H9 (cell line): ENCODE measurements at regions not wholly inside any gene's neighbourhood (a gene's known extent, or its start where the extent isn't known, plus 50 kb on each side); places are given as distances from the start of the nearest gene placed in this dataset.
"Not testable (repeated sequence)": the region's sequence is repeated elsewhere in the genome, so short reads cannot be mapped to it uniquely, and the experiment has no call there.

Source experiments
- DNase-seq: peaks from one replicate; pipeline ENCODE4 v3.0.0-alpha.2; 2017
- H2AFZ ChIP-seq: one replicate; pipeline ENCODE4 v1.6.1; 2013; ENCODE audit warnings: mild to moderate bottlenecking, low read length, control low read depth, moderate library complexity
- H2AK5ac ChIP-seq: 2 replicates; pipeline ENCODE4 v1.6.1; 2013; ENCODE audit warnings: low read length, control low read depth, mixed read lengths; ENCODE audit not compliant: insufficient read length
- H2BK120ac ChIP-seq: one replicate; pipeline ENCODE4 v1.6.1; 2013; ENCODE audit warnings: low read depth, mild to moderate bottlenecking, low read length, control low read depth, inconsistent platforms; ENCODE audit not compliant: poor library complexity, severe bottlenecking
- H2BK12ac ChIP-seq: 2 replicates; pipeline ENCODE4 v1.6.1; 2013; ENCODE audit warnings: low read length, control low read depth, mixed read lengths, low read depth; ENCODE audit not compliant: insufficient read length
- H2BK15ac ChIP-seq: 2 replicates; pipeline ENCODE4 v1.6.1; 2013; ENCODE audit warnings: low read depth, low read length, control low read depth
- H2BK20ac ChIP-seq: one replicate; pipeline ENCODE4 v1.6.1; 2013; ENCODE audit warnings: low read depth, mild to moderate bottlenecking, low read length, control low read depth, inconsistent platforms; ENCODE audit not compliant: poor library complexity, severe bottlenecking
- H2BK5ac ChIP-seq: 2 replicates; pipeline ENCODE4 v1.6.1; 2013; ENCODE audit warnings: low read length, control low read depth, mixed read lengths; ENCODE audit not compliant: insufficient read length
- H3K14ac ChIP-seq: 2 replicates; pipeline ENCODE4 v1.6.1; 2013; ENCODE audit warnings: low read length, control low read depth; ENCODE audit not compliant: insufficient read depth
- H3K18ac ChIP-seq: 2 replicates; pipeline ENCODE4 v1.6.1; 2013; ENCODE audit warnings: low read depth, mild to moderate bottlenecking, mixed read lengths, low read length, control low read depth; ENCODE audit not compliant: insufficient read length
- H3K23ac ChIP-seq: 2 replicates; pipeline ENCODE4 v1.6.1; 2013; ENCODE audit warnings: low read length, control low read depth, mixed read lengths, low read depth; ENCODE audit not compliant: insufficient read length
- H3K23me2 ChIP-seq: 2 replicates; pipeline ENCODE4 v1.6.1; 2013; ENCODE audit warnings: low read depth, mild to moderate bottlenecking, mixed read lengths, low read length, control low read depth; ENCODE audit not compliant: insufficient read length, poor library complexity, severe bottlenecking
- H3K27ac ChIP-seq: 2 replicates; pipeline ENCODE4 v1.5.1; 2013; ENCODE audit warnings: low read length, control low read depth, mixed read lengths, low read depth; ENCODE audit not compliant: insufficient read length
- H3K27me3 ChIP-seq: 2 replicates; pipeline ENCODE4 v1.6.1; 2013; ENCODE audit warnings: low read length, control low read depth, inconsistent platforms; ENCODE audit not compliant: insufficient read depth
- H3K4ac ChIP-seq: 2 replicates; pipeline ENCODE4 v1.6.1; 2013; ENCODE audit warnings: low read depth, mild to moderate bottlenecking, control low read depth, inconsistent platforms, low read length, moderate library complexity
- H3K4me1 ChIP-seq: 2 replicates; pipeline ENCODE4 v1.6.1; 2013; ENCODE audit warnings: low read length, control low read depth, inconsistent platforms; ENCODE audit not compliant: insufficient read depth
- H3K4me2 ChIP-seq: 2 replicates; pipeline ENCODE4 v1.6.1; 2013; ENCODE audit warnings: low read length, control low read depth, mixed read lengths; ENCODE audit not compliant: insufficient read length, insufficient read depth
- H3K56ac ChIP-seq: 2 replicates; pipeline ENCODE4 v1.6.1; 2013; ENCODE audit warnings: low read depth, mild to moderate bottlenecking, mixed read lengths, low read length, control low read depth; ENCODE audit not compliant: insufficient read length
- H3K79me1 ChIP-seq: 2 replicates; pipeline ENCODE4 v1.6.1; 2013; ENCODE audit warnings: low read depth, mild to moderate bottlenecking, moderate library complexity, low read length, control low read depth, inconsistent platforms; ENCODE audit not compliant: insufficient read depth, poor library complexity, severe bottlenecking
- H3K79me2 ChIP-seq: 2 replicates; pipeline ENCODE4 v1.6.1; 2013; ENCODE audit warnings: low read length, control low read depth, inconsistent platforms; ENCODE audit not compliant: insufficient read depth
- H3K9ac ChIP-seq: 2 replicates; pipeline ENCODE4 v1.6.1; 2013; ENCODE audit warnings: low read length, control low read depth, mixed read lengths; ENCODE audit not compliant: insufficient read length; ENCODE audit errors: extremely low read depth
- H3K9me3 ChIP-seq: one replicate; pipeline ENCODE4 v1.6.1; 2013; ENCODE audit warnings: low read depth, low read length, inconsistent platforms; ENCODE audit not compliant: control insufficient read depth
- H3T11ph ChIP-seq: one replicate; pipeline ENCODE4 v1.6.1; 2013; ENCODE audit warnings: mild to moderate bottlenecking, low read length, control low read depth, inconsistent platforms
- H4K20me1 ChIP-seq: one replicate; pipeline ENCODE4 v1.6.1; 2013; ENCODE audit not compliant: control insufficient read depth, insufficient read length, insufficient read depth
- H4K5ac ChIP-seq: 2 replicates; pipeline ENCODE4 v1.6.1; 2013; ENCODE audit warnings: low read depth, mild to moderate bottlenecking, mixed read lengths, low read length, control low read depth; ENCODE audit not compliant: insufficient read length
- H4K8ac ChIP-seq: replicated peaks from 2 replicates; pipeline ENCODE4 v1.6.1; 2013; ENCODE audit warnings: low read length, control low read depth, mixed read lengths, low read depth; ENCODE audit not compliant: insufficient read length
- H4K91ac ChIP-seq: 2 replicates; pipeline ENCODE4 v1.6.1; 2013; ENCODE audit warnings: low read depth, mild to moderate bottlenecking, moderate library complexity, mixed read lengths, low read length, control low read depth; ENCODE audit not compliant: insufficient read length
- H3K27ac Mint-ChIP-seq, 3 experiments: 2 replicates in 2 of 3; 3 replicates in 1 of 3; pipeline ENCODE4 v1.8.0; 2020 to 2021; ENCODE audit warnings: mixed read lengths in 3 of 3, mild to moderate bottlenecking in 1 of 3, moderate library complexity in 1 of 3
- H3K27me3 Mint-ChIP-seq: 2 replicates; pipeline ENCODE4 v1.8.0; 2021; ENCODE audit warnings: low read depth, mild to moderate bottlenecking, moderate library complexity, mixed read lengths
- H3K36me3 Mint-ChIP-seq, 3 experiments: 2 replicates in 2 of 3; 3 replicates in 1 of 3; pipeline ENCODE4 v1.8.0; 2020 to 2021; ENCODE audit warnings: low read depth in 3 of 3, mixed read lengths in 3 of 3; ENCODE audit not compliant: insufficient read depth in 1 of 3
- H3K4me1 Mint-ChIP-seq, 2 experiments: 2 replicates each; pipeline ENCODE4 v1.8.0; 2020; ENCODE audit warnings: mixed read lengths in 2 of 2
- H3K4me3 Mint-ChIP-seq, 2 experiments: 2 replicates in 1 of 2; 3 replicates in 1 of 2; pipeline ENCODE4 v1.8.0; 2020 to 2021; ENCODE audit warnings: mild to moderate bottlenecking in 2 of 2, mixed read lengths in 2 of 2, moderate library complexity in 1 of 2
- H3K9me3 Mint-ChIP-seq, 2 experiments: 2 replicates in 1 of 2; 3 replicates in 1 of 2; pipeline ENCODE4 v1.8.0; 2020; ENCODE audit warnings: mild to moderate bottlenecking in 2 of 2, mixed read lengths in 2 of 2, moderate library complexity in 1 of 2
- WGBS: extraction: QIAGEN DNeasy Blood & Tissue Kit; methylation state at CpG from one replicate; pipeline ENCODE4 v1.1.7; 2013; ENCODE audit warnings: missing lambda C conversion rate, low lambda C conversion rate, mixed read lengths; ENCODE audit not compliant: insufficient read length; ENCODE audit errors: extremely low coverage; 5-methylcytosine and 5-hydroxymethylcytosine counted together

GRCh38 chr1:223948041-223948440 is 102.3 kb upstream of the TP53BP2 start:
- not testable (repeated sequence) for H3K23me2 ChIP-seq, H2BK5ac ChIP-seq, H4K8ac ChIP-seq, H2BK120ac ChIP-seq, H3K14ac ChIP-seq, H3T11ph ChIP-seq, H3K4me1 ChIP-seq, H3K27ac Mint-ChIP-seq, H3K9ac ChIP-seq, H3K23ac ChIP-seq, H3K27me3 Mint-ChIP-seq, H2BK20ac ChIP-seq, H3K4me3 Mint-ChIP-seq, H3K27me3 ChIP-seq, H3K79me2 ChIP-seq, H4K91ac ChIP-seq, H3K9me3 ChIP-seq, H4K5ac ChIP-seq, H3K79me1 ChIP-seq, H3K4me1 Mint-ChIP-seq, H3K9me3 Mint-ChIP-seq, H2AFZ ChIP-seq, H3K4me2 ChIP-seq, H4K20me1 ChIP-seq, H3K18ac ChIP-seq, H3K36me3 Mint-ChIP-seq, H3K56ac ChIP-seq, H3K27ac ChIP-seq, H2AK5ac ChIP-seq, H2BK12ac ChIP-seq, H3K4ac ChIP-seq, H2BK15ac ChIP-seq
- no CpG with 5 or more reads among the region's 12 CpGs for WGBS
- peak; percentile 5 for DNase-seq

GRCh38 chr1:223936592-223936991 is 90.8 kb upstream of the TP53BP2 start:
- no CpG with 5 or more reads among the region's 2 CpGs for WGBS
- not testable (repeated sequence) for H2AK5ac ChIP-seq, H3K27ac ChIP-seq, H3K9me3 Mint-ChIP-seq, H3K27me3 Mint-ChIP-seq, H2BK120ac ChIP-seq, H3K4ac ChIP-seq, H3K9ac ChIP-seq, H3K4me3 Mint-ChIP-seq, H3K27me3 ChIP-seq, H4K8ac ChIP-seq, H3T11ph ChIP-seq, H2AFZ ChIP-seq, H2BK15ac ChIP-seq, H3K36me3 Mint-ChIP-seq, H3K56ac ChIP-seq, H3K4me1 ChIP-seq, H2BK12ac ChIP-seq, H3K79me2 ChIP-seq, H3K23ac ChIP-seq, H4K5ac ChIP-seq, H4K91ac ChIP-seq, H3K23me2 ChIP-seq, H2BK20ac ChIP-seq, H3K79me1 ChIP-seq, DNase-seq, H2BK5ac ChIP-seq, H4K20me1 ChIP-seq, H3K14ac ChIP-seq, H3K18ac ChIP-seq, H3K4me2 ChIP-seq, H3K4me1 Mint-ChIP-seq, H3K9me3 ChIP-seq, H3K27ac Mint-ChIP-seq

GRCh38 chr1:223931476-223931875 is 85.7 kb upstream of the TP53BP2 start:
- H3K9me3 Mint-ChIP-seq, H3K9ac ChIP-seq, H2BK12ac ChIP-seq, H3K27ac Mint-ChIP-seq, H3K4me3 Mint-ChIP-seq, H3K14ac ChIP-seq, H3K23ac ChIP-seq, H3K4me2 ChIP-seq, H3T11ph ChIP-seq, H4K91ac ChIP-seq, H2AK5ac ChIP-seq, H3K23me2 ChIP-seq, H3K4me1 ChIP-seq, H3K4me1 Mint-ChIP-seq, H3K79me1 ChIP-seq, H3K27me3 Mint-ChIP-seq, H3K27me3 ChIP-seq, H3K56ac ChIP-seq, H3K79me2 ChIP-seq, H4K20me1 ChIP-seq, H3K4ac ChIP-seq, H4K5ac ChIP-seq, H3K27ac ChIP-seq, H3K9me3 ChIP-seq, H3K36me3 Mint-ChIP-seq, H2BK5ac ChIP-seq, H2AFZ ChIP-seq, H2BK20ac ChIP-seq, DNase-seq, H4K8ac ChIP-seq, H2BK15ac ChIP-seq, H3K18ac ChIP-seq, H2BK120ac ChIP-seq: not testable (repeated sequence)
- WGBS: no CpG with 5 or more reads among the region's 1 CpG
